Activated naive CD8-positive, alpha-beta T cell (primary cell): ENCODE measurements at regions not wholly inside any gene's neighbourhood (a gene's known extent, or its start where the extent isn't known, plus 50 kb on each side); places are given as distances from the start of the nearest gene placed in this dataset.
"Not testable (repeated sequence)": the region's sequence is repeated elsewhere in the genome, so short reads cannot be mapped to it uniquely, and the experiment has no call there.

Experiments
- H3K27ac Mint-ChIP-seq: one replicate; pipeline ENCODE4 v1.8.0; 2021; ENCODE audit warnings: mixed read lengths
- H3K27me3 Mint-ChIP-seq: one replicate; pipeline ENCODE4 v1.8.0; 2021; ENCODE audit warnings: mixed read lengths
- H3K36me3 Mint-ChIP-seq: one replicate; pipeline ENCODE4 v1.8.0; 2021; ENCODE audit warnings: mixed read lengths
- H3K4me1 Mint-ChIP-seq: one replicate; pipeline ENCODE4 v1.8.0; 2021; ENCODE audit warnings: low read depth, mixed read lengths
- H3K4me3 Mint-ChIP-seq: one replicate; pipeline ENCODE4 v1.8.0; 2021; ENCODE audit warnings: mild to moderate bottlenecking, mixed read lengths
- H3K9me3 Mint-ChIP-seq: one replicate; pipeline ENCODE4 v1.8.0; 2021; ENCODE audit warnings: low read depth, mixed read lengths

- Mint-ChIP-seq H3K4me1 (no peaks in the 10 kb centered on the region), H3K4me3 (no peak overlapping the region), H3K9me3 (no peaks in the 10 kb centered on the region), H3K36me3 (peaks cover 2% of the 10 kb centered on the region), H3K27me3 (peaks cover 14% of the 10 kb centered on the region), H3K27ac (no peak overlapping the region)
Measured at GRCh38 chr10:9253121-9253520, 1198.6 kb downstream of the GATA3 start.

- H3K9me3 Mint-ChIP-seq: no peaks in the 10 kb centered on the region
- no peaks in the 10 kb centered on the region for H3K4me1 Mint-ChIP-seq
- no peak overlapping the region for H3K4me3 Mint-ChIP-seq
- peaks cover 11% of the 10 kb centered on the region for H3K27me3 Mint-ChIP-seq
- no peaks in the 10 kb centered on the region for H3K36me3 Mint-ChIP-seq
- H3K27ac Mint-ChIP-seq: no peak overlapping the region
Measured at GRCh38 chr10:9254353-9254752, 1199.9 kb downstream of the GATA3 start.

- peaks cover 14% of the 10 kb centered on the region for H3K27me3 Mint-ChIP-seq
- no peaks in the 10 kb centered on the region for H3K36me3 Mint-ChIP-seq
Measured at GRCh38 chr10:9260690-9261089, 1206.2 kb downstream of the GATA3 start.

GRCh38 chr10:9262770-9263169 is 1208.3 kb downstream of the GATA3 start:
- no peak overlapping the region for H3K27ac Mint-ChIP-seq
- no peaks in the 10 kb centered on the region for H3K4me1 Mint-ChIP-seq
- H3K4me3 Mint-ChIP-seq: no peak overlapping the region
- H3K9me3 Mint-ChIP-seq: no peaks in the 10 kb centered on the region
- peaks cover 13% of the 10 kb centered on the region for H3K27me3 Mint-ChIP-seq
- no peaks in the 10 kb centered on the region for H3K36me3 Mint-ChIP-seq

More at GRCh38 chr10:9260690-9261089, 1206.2 kb downstream of the GATA3 start:
- no peak overlapping the region for H3K27ac Mint-ChIP-seq
- H3K9me3 Mint-ChIP-seq: no peaks in the 10 kb centered on the region
- no peak overlapping the region for H3K4me3 Mint-ChIP-seq
- no peaks in the 10 kb centered on the region for H3K4me1 Mint-ChIP-seq

GRCh38 chr10:9268176-9268575 is 1213.7 kb downstream of the GATA3 start:
- Mint-ChIP-seq H3K4me3 (no peak overlapping the region), H3K9me3 (no peaks in the 10 kb centered on the region), H3K27me3 (peaks cover 21% of the 10 kb centered on the region), H3K4me1 (no peaks in the 10 kb centered on the region), H3K27ac (no peak overlapping the region), H3K36me3 (no peaks in the 10 kb centered on the region)

- H3K4me1 Mint-ChIP-seq, H3K36me3 Mint-ChIP-seq, H3K4me3 Mint-ChIP-seq, H3K27ac Mint-ChIP-seq, H3K9me3 Mint-ChIP-seq: not testable (repeated sequence)
- H3K27me3 Mint-ChIP-seq: peaks cover 21% of the 10 kb centered on the region
Measured at GRCh38 chr10:9273126-9273833, 1218.8 kb downstream of the GATA3 start.

GRCh38 chr10:9274206-9274755 is 1219.8 kb downstream of the GATA3 start:
- no peaks in the 10 kb centered on the region for H3K36me3 Mint-ChIP-seq
- no peaks in the 10 kb centered on the region for H3K9me3 Mint-ChIP-seq
- H3K4me1 Mint-ChIP-seq: no peaks in the 10 kb centered on the region
- no peak overlapping the region for H3K27ac Mint-ChIP-seq
- no peak overlapping the region for H3K4me3 Mint-ChIP-seq
- peaks cover 20% of the 10 kb centered on the region for H3K27me3 Mint-ChIP-seq

GRCh38 chr10:9275861-9276260 is 1221.4 kb downstream of the GATA3 start:
- no peaks in the 10 kb centered on the region for H3K36me3 Mint-ChIP-seq
- H3K27me3 Mint-ChIP-seq: peaks cover 17% of the 10 kb centered on the region
- no peaks in the 10 kb centered on the region for H3K4me1 Mint-ChIP-seq
- H3K9me3 Mint-ChIP-seq: no peaks in the 10 kb centered on the region
- H3K4me3 Mint-ChIP-seq: no peak overlapping the region
- H3K27ac Mint-ChIP-seq: no peak overlapping the region

GRCh38 chr10:9285690-9286089 is 1231.2 kb downstream of the GATA3 start:
- H3K4me1 Mint-ChIP-seq: no peaks in the 10 kb centered on the region
- no peaks in the 10 kb centered on the region for H3K9me3 Mint-ChIP-seq
- peaks cover 2% of the 10 kb centered on the region for H3K27me3 Mint-ChIP-seq
- no peaks in the 10 kb centered on the region for H3K36me3 Mint-ChIP-seq
- no peak overlapping the region for H3K27ac Mint-ChIP-seq
- H3K4me3 Mint-ChIP-seq: no peak overlapping the region

GRCh38 chr10:9289811-9290210 is 1235.3 kb downstream of the GATA3 start:
- Mint-ChIP-seq H3K9me3 (no peaks in the 10 kb centered on the region), H3K4me3 (no peak overlapping the region), H3K4me1 (peaks cover 10% of the 10 kb centered on the region), H3K27me3 (peaks cover 2% of the 10 kb centered on the region), H3K27ac (no peak overlapping the region), H3K36me3 (no peaks in the 10 kb centered on the region)

- Mint-ChIP-seq H3K36me3 (no peaks in the 10 kb centered on the region), H3K4me3 (no peak overlapping the region), H3K9me3 (no peaks in the 10 kb centered on the region), H3K4me1 (peaks cover 17% of the 10 kb centered on the region), H3K27ac (no peak overlapping the region), H3K27me3 (peaks cover 2% of the 10 kb centered on the region)
Measured at GRCh38 chr10:9291081-9291480, 1236.6 kb downstream of the GATA3 start.

GRCh38 chr10:9294132-9294663 is 1239.7 kb downstream of the GATA3 start:
- Mint-ChIP-seq H3K9me3 (no peaks in the 10 kb centered on the region), H3K4me3 (no peak overlapping the region), H3K27ac (peak overlapping the region; percentile 18), H3K27me3 (peaks cover 2% of the 10 kb centered on the region), H3K36me3 (no peaks in the 10 kb centered on the region), H3K4me1 (peaks cover 17% of the 10 kb centered on the region)

- no peaks in the 10 kb centered on the region for H3K36me3 Mint-ChIP-seq
- no peaks in the 10 kb centered on the region for H3K9me3 Mint-ChIP-seq
- peaks cover 2% of the 10 kb centered on the region for H3K27me3 Mint-ChIP-seq
- no peak overlapping the region for H3K27ac Mint-ChIP-seq
- H3K4me1 Mint-ChIP-seq: peaks cover 17% of the 10 kb centered on the region
- H3K4me3 Mint-ChIP-seq: no peak overlapping the region
Measured at GRCh38 chr10:9294865-9295264, 1240.4 kb downstream of the GATA3 start.

GRCh38 chr10:9296190-9296589 is 1241.7 kb downstream of the GATA3 start:
- no peak overlapping the region for H3K27ac Mint-ChIP-seq
- no peaks in the 10 kb centered on the region for H3K9me3 Mint-ChIP-seq
- H3K27me3 Mint-ChIP-seq: peaks cover 2% of the 10 kb centered on the region
- peaks cover 17% of the 10 kb centered on the region for H3K4me1 Mint-ChIP-seq
- no peak overlapping the region for H3K4me3 Mint-ChIP-seq
- no peaks in the 10 kb centered on the region for H3K36me3 Mint-ChIP-seq

GRCh38 chr10:9297580-9297979 is 1243.1 kb downstream of the GATA3 start:
- H3K27ac Mint-ChIP-seq: no peak overlapping the region

GRCh38 chr10:9299966-9300365 is 1245.5 kb downstream of the GATA3 start:
- no peaks in the 10 kb centered on the region for H3K9me3 Mint-ChIP-seq
- peaks cover 2% of the 10 kb centered on the region for H3K27me3 Mint-ChIP-seq
- no peak overlapping the region for H3K27ac Mint-ChIP-seq
- H3K36me3 Mint-ChIP-seq: no peaks in the 10 kb centered on the region
- H3K4me3 Mint-ChIP-seq: no peak overlapping the region
- H3K4me1 Mint-ChIP-seq: peaks cover 5% of the 10 kb centered on the region

More at GRCh38 chr10:9297580-9297979, 1243.1 kb downstream of the GATA3 start:
- H3K9me3 Mint-ChIP-seq: no peaks in the 10 kb centered on the region
- no peak overlapping the region for H3K4me3 Mint-ChIP-seq
- H3K27me3 Mint-ChIP-seq: peaks cover 2% of the 10 kb centered on the region
- H3K36me3 Mint-ChIP-seq: no peaks in the 10 kb centered on the region
- H3K4me1 Mint-ChIP-seq: peaks cover 17% of the 10 kb centered on the region
